OCI-LY7 (cell line): ENCODE measurements at regions not wholly inside any gene's neighbourhood (a gene's known extent, or its start where the extent isn't known, plus 50 kb on each side); places are given as distances from the start of the nearest gene placed in this dataset.

Source experiments
- EZH2phosphoT487 ChIP-seq: fragments of 200-600 bp; sonication (generic); IDR thresholded peaks from 2 replicates; pipeline ENCODE4 v1.6.1; 2018; ENCODE audit warnings: low read depth, borderline replicate concordance, mild to moderate bottlenecking, mixed run types, antibody characterized with exemption, low read length, moderate library complexity, mixed read lengths
- TF ChIP-seq, protein P1 (sequence below): fragments of 200-600 bp; sonication (generic); conservative IDR thresholded peaks from 2 replicates; pipeline ENCODE4 v1.5.1; 2014; ENCODE audit warnings: mild to moderate bottlenecking, antibody characterized with exemption, low read length, moderate library complexity, mixed read lengths

DNA sequence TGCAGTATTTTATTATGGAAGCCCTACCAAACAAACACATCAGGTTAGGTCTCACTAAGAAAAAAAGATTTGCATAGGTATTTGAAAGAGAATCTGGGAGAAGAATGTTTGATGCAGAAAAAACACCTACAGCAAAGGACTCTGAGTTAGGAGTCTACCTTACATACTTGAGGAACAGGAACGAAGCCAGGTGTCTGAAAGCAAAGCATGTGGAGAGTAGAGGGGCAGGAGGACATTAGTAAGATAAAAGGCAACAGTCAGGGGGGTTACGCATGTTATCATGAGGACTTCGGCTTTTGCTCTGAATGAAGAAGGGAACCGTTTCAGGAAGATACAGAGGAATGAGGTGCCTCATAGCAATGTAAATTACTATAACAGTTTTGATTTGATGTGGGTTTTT is 87.9 kb upstream of the PTER start:
- TF ChIP-seq, protein P1, sequence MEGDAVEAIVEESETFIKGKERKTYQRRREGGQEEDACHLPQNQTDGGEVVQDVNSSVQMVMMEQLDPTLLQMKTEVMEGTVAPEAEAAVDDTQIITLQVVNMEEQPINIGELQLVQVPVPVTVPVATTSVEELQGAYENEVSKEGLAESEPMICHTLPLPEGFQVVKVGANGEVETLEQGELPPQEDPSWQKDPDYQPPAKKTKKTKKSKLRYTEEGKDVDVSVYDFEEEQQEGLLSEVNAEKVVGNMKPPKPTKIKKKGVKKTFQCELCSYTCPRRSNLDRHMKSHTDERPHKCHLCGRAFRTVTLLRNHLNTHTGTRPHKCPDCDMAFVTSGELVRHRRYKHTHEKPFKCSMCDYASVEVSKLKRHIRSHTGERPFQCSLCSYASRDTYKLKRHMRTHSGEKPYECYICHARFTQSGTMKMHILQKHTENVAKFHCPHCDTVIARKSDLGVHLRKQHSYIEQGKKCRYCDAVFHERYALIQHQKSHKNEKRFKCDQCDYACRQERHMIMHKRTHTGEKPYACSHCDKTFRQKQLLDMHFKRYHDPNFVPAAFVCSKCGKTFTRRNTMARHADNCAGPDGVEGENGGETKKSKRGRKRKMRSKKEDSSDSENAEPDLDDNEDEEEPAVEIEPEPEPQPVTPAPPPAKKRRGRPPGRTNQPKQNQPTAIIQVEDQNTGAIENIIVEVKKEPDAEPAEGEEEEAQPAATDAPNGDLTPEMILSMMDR: no peak
- TF ChIP-seq EZH2phosphoT487: no peak
